ENCODE measurements at regions not wholly inside any gene's neighbourhood (a gene's known extent, or its start where the extent isn't known, plus 50 kb on each side); places are given as distances from the start of the nearest gene placed in this dataset.

- peaks cover 3% of the 10 kb centered on the region for H3K9me3 ChIP-seq (ENCODE audit: control insufficient read depth, low read length)
- H3K9ac ChIP-seq (ENCODE audit: low read length) = no peak overlapping the region
- no peak overlapping the region for H3K4me3 ChIP-seq (ENCODE audit: low read length)
- no peaks in the 10 kb centered on the region for H3K36me3 ChIP-seq (ENCODE audit: control insufficient read depth, insufficient read depth, low read length, severe bottlenecking)
- H3K27me3 ChIP-seq (replicated peaks; ENCODE audit: control insufficient read depth, insufficient read depth, low read length) = no peaks in the 10 kb centered on the region
- no peak for DNase-seq (ENCODE audit: low read depth)
- peaks cover 19% of the 10 kb centered on the region for H3K4me1 ChIP-seq (ENCODE audit: control insufficient read depth, insufficient read depth, low read length)
These were observed 168.4 kb downstream of the TNFSF18 start for GRCh38 chr1:172882385-172882784.

DNA sequence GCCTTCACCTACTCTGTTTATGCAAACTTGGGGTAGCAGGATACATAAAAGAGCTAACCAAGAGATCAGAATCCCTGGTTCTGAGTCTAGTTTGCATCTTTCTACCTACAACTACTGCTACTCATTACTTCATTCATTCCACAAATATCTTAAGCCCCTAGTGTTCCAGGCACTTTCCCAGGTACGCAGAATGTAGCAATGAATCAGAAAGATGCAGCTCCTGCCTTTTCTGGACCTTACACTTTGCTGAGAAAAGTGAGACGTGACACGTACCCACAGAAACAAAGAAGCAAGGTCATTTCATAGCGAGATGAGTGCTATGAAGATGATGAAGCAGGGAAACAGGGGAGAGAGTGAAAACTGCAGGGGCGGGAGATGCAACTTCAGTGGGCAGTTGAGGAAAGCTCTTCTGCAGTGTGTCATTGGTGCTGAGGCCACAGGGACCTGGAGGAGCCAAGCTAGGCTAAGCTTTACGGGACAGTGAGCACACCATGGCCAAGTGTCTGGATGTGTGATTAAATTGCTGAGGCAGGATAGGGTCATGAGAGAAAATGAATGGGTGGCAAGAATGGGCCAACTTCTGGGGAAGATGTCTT lies 167.9 kb downstream of the TNFSF18 start:
- Histone ChIP-seq H3K4me3 (ENCODE audit: low read length) (no peak overlapping the region), H3K4me1 (ENCODE audit: control insufficient read depth, insufficient read depth, low read length) (peaks cover 19% of the 10 kb centered on the region), H3K9me3 (ENCODE audit: control insufficient read depth, low read length) (peaks cover 3% of the 10 kb centered on the region), H3K27me3 (replicated peaks; ENCODE audit: control insufficient read depth, insufficient read depth, low read length) (no peaks in the 10 kb centered on the region), H3K9ac (ENCODE audit: low read length) (no peak overlapping the region), H3K36me3 (ENCODE audit: control insufficient read depth, insufficient read depth, low read length, severe bottlenecking) (no peaks in the 10 kb centered on the region)
- no peak for DNase-seq (ENCODE audit: low read depth)

DNA sequence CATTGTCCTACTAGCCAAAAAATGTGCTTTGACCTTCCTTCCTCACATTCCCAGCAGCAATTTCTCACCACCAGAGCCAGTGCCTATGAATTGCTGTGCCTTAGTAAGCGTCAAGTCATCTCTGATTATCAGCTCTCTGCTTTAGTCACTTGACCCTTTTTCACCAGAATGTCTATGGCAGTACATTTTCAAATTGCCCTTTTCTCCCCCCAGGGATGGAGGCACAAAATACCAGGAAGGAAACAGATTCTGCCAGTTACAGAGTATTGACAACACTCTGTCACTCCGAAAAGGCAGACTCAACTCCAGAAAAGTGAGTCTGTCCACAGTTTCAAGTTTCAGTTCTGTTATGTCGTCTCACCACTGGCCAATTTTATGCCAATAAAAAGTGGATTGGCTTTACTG lies 167.4 kb downstream of the TNFSF18 start:
- H3K27me3 ChIP-seq (replicated peaks; ENCODE audit: control insufficient read depth, insufficient read depth, low read length) = no peaks in the 10 kb centered on the region
- DNase-seq (ENCODE audit: low read depth) = no peak
- H3K9me3 ChIP-seq (ENCODE audit: control insufficient read depth, low read length) = peaks cover 3% of the 10 kb centered on the region
- H3K36me3 ChIP-seq (ENCODE audit: control insufficient read depth, insufficient read depth, low read length, severe bottlenecking) = no peaks in the 10 kb centered on the region
- no peak overlapping the region for H3K4me3 ChIP-seq (ENCODE audit: low read length)
- peaks cover 19% of the 10 kb centered on the region for H3K4me1 ChIP-seq (ENCODE audit: control insufficient read depth, insufficient read depth, low read length)
- no peak overlapping the region for H3K9ac ChIP-seq (ENCODE audit: low read length)

GRCh38 chr1:172883844-172884243 lies 166.9 kb downstream of the TNFSF18 start:
- Histone ChIP-seq H3K36me3 (ENCODE audit: control insufficient read depth, insufficient read depth, low read length, severe bottlenecking) (no peaks in the 10 kb centered on the region), H3K9ac (ENCODE audit: low read length) (no peak overlapping the region), H3K4me3 (ENCODE audit: low read length) (no peak overlapping the region), H3K27me3 (replicated peaks; ENCODE audit: control insufficient read depth, insufficient read depth, low read length) (no peaks in the 10 kb centered on the region), H3K4me1 (ENCODE audit: control insufficient read depth, insufficient read depth, low read length) (peaks cover 19% of the 10 kb centered on the region), H3K9me3 (ENCODE audit: control insufficient read depth, low read length) (peaks cover 3% of the 10 kb centered on the region)
- DNase-seq (ENCODE audit: low read depth) = no peak

- Histone ChIP-seq H3K36me3 (ENCODE audit: control insufficient read depth, insufficient read depth, low read length, severe bottlenecking) (no peaks in the 10 kb centered on the region), H3K9ac (ENCODE audit: low read length) (no peak overlapping the region), H3K4me3 (ENCODE audit: low read length) (no peak overlapping the region), H3K9me3 (ENCODE audit: control insufficient read depth, low read length) (no peaks in the 10 kb centered on the region), H3K27me3 (replicated peaks; ENCODE audit: control insufficient read depth, insufficient read depth, low read length) (no peaks in the 10 kb centered on the region), H3K4me1 (ENCODE audit: control insufficient read depth, insufficient read depth, low read length) (peaks cover 19% of the 10 kb centered on the region)
- DNase-seq (ENCODE audit: low read depth) = peak; percentile 31
These were observed 165.3 kb downstream of the TNFSF18 start for GRCh38 chr1:172885411-172885810.

DNA sequence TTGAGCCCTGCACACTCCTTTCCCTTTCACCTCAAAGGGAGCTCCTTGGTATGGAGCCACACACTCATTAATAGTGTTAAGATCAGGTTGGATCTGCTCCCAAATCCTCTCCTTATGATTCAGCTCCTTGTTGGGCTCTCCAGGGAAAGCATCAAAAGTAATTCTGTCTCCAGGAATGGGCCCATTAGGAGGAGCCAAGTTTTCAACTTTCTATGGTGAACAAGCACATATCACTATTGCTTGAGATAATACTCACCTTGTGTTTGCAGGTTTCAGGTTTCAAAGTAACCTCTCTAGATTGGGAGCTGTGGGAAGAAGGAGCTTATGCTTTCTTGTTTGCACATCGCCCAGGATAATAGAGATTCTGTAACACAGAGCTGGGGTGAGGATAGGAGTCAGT lies 164.8 kb downstream of the TNFSF18 start:
- Histone ChIP-seq H3K4me1 (ENCODE audit: control insufficient read depth, insufficient read depth, low read length) (peaks cover 19% of the 10 kb centered on the region), H3K9me3 (ENCODE audit: control insufficient read depth, low read length) (no peaks in the 10 kb centered on the region), H3K9ac (ENCODE audit: low read length) (no peak overlapping the region), H3K27me3 (replicated peaks; ENCODE audit: control insufficient read depth, insufficient read depth, low read length) (no peaks in the 10 kb centered on the region), H3K4me3 (ENCODE audit: low read length) (no peak overlapping the region), H3K36me3 (ENCODE audit: control insufficient read depth, insufficient read depth, low read length, severe bottlenecking) (no peaks in the 10 kb centered on the region)
- no peak for DNase-seq (ENCODE audit: low read depth)

DNA sequence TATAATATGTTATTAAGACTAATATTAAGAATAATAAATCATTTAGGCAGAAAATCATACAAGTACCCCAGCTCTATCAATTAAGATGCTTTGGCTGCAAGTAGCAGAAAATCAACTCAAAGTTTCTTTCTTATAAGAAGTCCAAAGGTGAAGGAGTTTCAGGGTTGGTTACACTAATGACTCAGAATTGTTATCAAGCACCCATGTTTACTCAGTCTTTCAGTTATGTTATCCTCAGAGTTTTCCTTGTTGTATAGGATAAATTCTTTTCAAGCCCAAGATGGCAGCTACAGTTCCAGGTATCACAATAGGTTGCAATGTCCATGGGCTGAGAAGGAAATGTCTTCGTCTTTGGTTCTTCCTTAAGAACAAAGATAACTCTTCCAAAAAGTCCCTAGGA lies 163.6 kb downstream of the TNFSF18 start:
- Histone ChIP-seq H3K9ac (ENCODE audit: low read length) (no peak overlapping the region), H3K36me3 (ENCODE audit: control insufficient read depth, insufficient read depth, low read length, severe bottlenecking) (no peaks in the 10 kb centered on the region), H3K4me1 (ENCODE audit: control insufficient read depth, insufficient read depth, low read length) (peaks cover 19% of the 10 kb centered on the region), H3K27me3 (replicated peaks; ENCODE audit: control insufficient read depth, insufficient read depth, low read length) (no peaks in the 10 kb centered on the region), H3K9me3 (ENCODE audit: control insufficient read depth, low read length) (no peaks in the 10 kb centered on the region), H3K4me3 (ENCODE audit: low read length) (no peak overlapping the region)
- no peak for DNase-seq (ENCODE audit: low read depth)

- H3K4me3 ChIP-seq (ENCODE audit: low read length) = no peak overlapping the region
- H3K27me3 ChIP-seq (replicated peaks; ENCODE audit: control insufficient read depth, insufficient read depth, low read length) = no peaks in the 10 kb centered on the region
- H3K9me3 ChIP-seq (ENCODE audit: control insufficient read depth, low read length) = no peaks in the 10 kb centered on the region
- H3K36me3 ChIP-seq (ENCODE audit: control insufficient read depth, insufficient read depth, low read length, severe bottlenecking) = no peaks in the 10 kb centered on the region
- no peak overlapping the region for H3K9ac ChIP-seq (ENCODE audit: low read length)
- peaks cover 4% of the 10 kb centered on the region for H3K4me1 ChIP-seq (ENCODE audit: control insufficient read depth, insufficient read depth, low read length)
- DNase-seq (ENCODE audit: low read depth) = no peak
These were observed 157.4 kb downstream of the TNFSF18 start for GRCh38 chr1:172893146-172893841.

DNA sequence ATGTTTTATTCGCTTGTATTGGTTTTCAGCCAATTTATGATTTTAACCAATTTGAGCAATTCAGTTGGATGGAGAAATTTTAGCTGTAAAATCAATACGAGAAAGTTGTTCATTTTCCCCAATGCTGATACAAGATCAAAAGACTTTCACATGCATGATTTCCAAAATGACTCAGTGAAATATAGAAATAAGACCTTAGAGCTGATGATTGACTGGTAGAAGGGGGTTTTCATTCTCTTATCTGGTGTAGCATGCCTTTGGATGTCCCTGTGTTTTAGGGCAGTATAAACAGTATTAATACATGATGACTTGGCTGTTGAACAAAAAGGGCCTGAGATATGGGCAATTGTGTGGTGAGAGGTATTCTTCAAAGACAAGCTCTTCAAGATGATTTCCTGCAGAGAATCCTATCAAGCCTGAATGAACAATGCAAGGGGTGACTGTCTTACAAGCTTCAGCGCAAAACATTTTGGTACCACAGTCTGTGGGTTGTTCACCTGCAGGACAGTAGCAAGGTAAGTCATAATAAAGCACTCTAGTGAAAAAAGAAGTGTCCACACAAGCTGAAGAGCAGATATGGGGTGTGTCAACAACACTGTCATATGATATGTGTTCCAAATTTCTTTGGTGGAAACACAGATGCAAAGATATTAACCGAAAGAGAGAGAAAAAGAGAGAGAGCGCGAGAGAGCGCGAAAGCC lies 156.2 kb downstream of the TNFSF18 start:
- Histone ChIP-seq H3K9me3 (ENCODE audit: control insufficient read depth, low read length) (no peaks in the 10 kb centered on the region), H3K27me3 (replicated peaks; ENCODE audit: control insufficient read depth, insufficient read depth, low read length) (no peaks in the 10 kb centered on the region), H3K4me1 (ENCODE audit: control insufficient read depth, insufficient read depth, low read length) (peaks cover 4% of the 10 kb centered on the region), H3K9ac (ENCODE audit: low read length) (no peak overlapping the region), H3K36me3 (ENCODE audit: control insufficient read depth, insufficient read depth, low read length, severe bottlenecking) (no peaks in the 10 kb centered on the region), H3K4me3 (ENCODE audit: low read length) (peak overlapping the region; percentile 12)
- no peak for DNase-seq (ENCODE audit: low read depth)

- H3K9me3 ChIP-seq (ENCODE audit: control insufficient read depth, low read length) = no peaks in the 10 kb centered on the region
- no peaks in the 10 kb centered on the region for H3K27me3 ChIP-seq (replicated peaks; ENCODE audit: control insufficient read depth, insufficient read depth, low read length)
- peaks cover 4% of the 10 kb centered on the region for H3K4me1 ChIP-seq (ENCODE audit: control insufficient read depth, insufficient read depth, low read length)
- peak overlapping the region; percentile 12 for H3K4me3 ChIP-seq (ENCODE audit: low read length)
- no peak overlapping the region for H3K9ac ChIP-seq (ENCODE audit: low read length)
- no peak for DNase-seq (ENCODE audit: low read depth)
- H3K36me3 ChIP-seq (ENCODE audit: control insufficient read depth, insufficient read depth, low read length, severe bottlenecking) = no peaks in the 10 kb centered on the region
These were observed 155.7 kb downstream of the TNFSF18 start for GRCh38 chr1:172895050-172895460.

GRCh38 chr1:172895761-172896160 lies 155.0 kb downstream of the TNFSF18 start:
- no peak overlapping the region for H3K9ac ChIP-seq (ENCODE audit: low read length)
- H3K4me1 ChIP-seq (ENCODE audit: control insufficient read depth, insufficient read depth, low read length) = peaks cover 4% of the 10 kb centered on the region

More at GRCh38 chr1:172895761-172896160, 155.0 kb downstream of the TNFSF18 start:
- Histone ChIP-seq H3K9me3 (ENCODE audit: control insufficient read depth, low read length) (no peaks in the 10 kb centered on the region), H3K4me3 (ENCODE audit: low read length) (no peak overlapping the region), H3K27me3 (replicated peaks; ENCODE audit: control insufficient read depth, insufficient read depth, low read length) (no peaks in the 10 kb centered on the region), H3K36me3 (ENCODE audit: control insufficient read depth, insufficient read depth, low read length, severe bottlenecking) (no peaks in the 10 kb centered on the region)
- DNase-seq (ENCODE audit: low read depth) = no peak

All from adipocyte (in vitro differentiated cells).